Sigmoid colon (tissue), 6 donors: ENCODE measurements at regions not wholly inside any gene's neighbourhood (a gene's known extent, or its start where the extent isn't known, plus 50 kb on each side); places are given as distances from the start of the nearest gene placed in this dataset.

Source experiments
- DNase-seq: peaks from one replicate; pipeline ENCODE4 v3.0.0-alpha.2; 2019
- H3K27ac ChIP-seq, 4 donors: fragments of 200-600 bp; sonication (generic); one replicate each; pipeline ENCODE4 v1.5.1; 2016 to 2019; ENCODE audit warnings: mild to moderate bottlenecking in 1 of 4
- H3K27me3 ChIP-seq, 3 donors: fragments of 200-600 bp; sonication (generic); one replicate each; pipeline ENCODE4 v1.5.1; 2019; ENCODE audit warnings: mild to moderate bottlenecking in 1 of 3
- H3K36me3 ChIP-seq, 4 donors: fragments of 200-600 bp; sonication (generic); one replicate each; pipeline ENCODE4 v1.5.1; 2016 to 2019
- H3K4me1 ChIP-seq, 4 donors: fragments of 200-600 bp; sonication (generic); one replicate each; pipeline ENCODE4 v1.5.1; 2017 to 2019
- H3K4me3 ChIP-seq, 4 donors: fragments of 200-600 bp; sonication (generic); one replicate each; pipeline ENCODE4 v1.5.1; 2017 to 2019; ENCODE audit warnings: mild to moderate bottlenecking in 2 of 4, moderate library complexity in 1 of 4
- H3K9me3 ChIP-seq, 4 donors: fragments of 200-600 bp in 3 of 4; sonication (generic) in 3 of 4; one replicate each; pipeline versions ENCODE4 v1.5.1 to v1.6.1; 2013 to 2019
- CTCF ChIP-seq, 4 experiments: fragments of 450-650 bp in 3 of 4; fragments of 200-600 bp in 1 of 4; IDR thresholded peaks; one replicate each; pipeline ENCODE4 v1.5.1; 2016 to 2019; ENCODE audit warnings: antibody characterized with exemption in 4 of 4, mild to moderate bottlenecking in 3 of 4, moderate library complexity in 2 of 4
- EP300 ChIP-seq, 4 donors: sonication (generic); formaldehyde crosslinking; IDR thresholded peaks; one replicate each; pipeline ENCODE4 v1.6.1; 2017; ENCODE audit warnings: antibody characterized with exemption in 4 of 4
- POLR2A ChIP-seq, 2 donors: fragments of 450-650 bp; IDR thresholded peaks; one replicate each; pipeline ENCODE4 v1.6.1; 2016; ENCODE audit warnings: antibody characterized with exemption in 2 of 2, mild to moderate bottlenecking in 2 of 2, moderate library complexity in 2 of 2
- POLR2AphosphoS5 ChIP-seq, 4 donors: sonication (generic); formaldehyde crosslinking; IDR thresholded peaks; one replicate each; pipeline ENCODE4 v1.6.1; 2017; ENCODE audit warnings: antibody characterized with exemption in 4 of 4
- WGBS, 2 donors: extraction: QIAGEN DNeasy Blood & Tissue Kit; methylation state at CpG; one replicate each; pipeline ENCODE4 v1.1.7; 2013; 5-methylcytosine and 5-hydroxymethylcytosine counted together
- intact Hi-C: fragments of 100-400 bp; cut with DNase I; formaldehyde crosslinking; loops from one replicate; pipeline ENCODE4 v1.15.1; 2023
- donor health status: healthy with polysubstance abuse.
- donor health status: healthy.

GRCh38 chr13:62563251-62563650 is 1147.6 kb upstream of the PCDH20 start:
- H3K9me3 ChIP-seq: no peaks in the 10 kb centered on the region
- H3K4me3 ChIP-seq: no peak overlapping the region
- intact Hi-C loops: no loop called here
- no peak for DNase-seq
- no peaks in the 10 kb centered on the region for H3K36me3 ChIP-seq
- no peak overlapping the region for H3K27ac ChIP-seq
- no peak for TF ChIP-seq POLR2A (IDR thresholded peaks at IDR 0.05)
- no peak for TF ChIP-seq EP300 (IDR thresholded peaks at IDR 0.05)
- TF ChIP-seq POLR2AphosphoS5 (IDR thresholded peaks at IDR 0.05): no peak
- no peak for TF ChIP-seq CTCF (IDR thresholded peaks at IDR 0.05)
- WGBS, 2 donors: 83 to 88% methylated on average over 1 of the region's 1 CpG
- H3K4me1 ChIP-seq: no peaks in the 10 kb centered on the region
- no peaks in the 10 kb centered on the region for H3K27me3 ChIP-seq

- Histone ChIP-seq H3K4me1 (no peaks in the 10 kb centered on the region), H3K27ac (no peak overlapping the region), H3K36me3 (no peaks in the 10 kb centered on the region), H3K27me3 (no peaks in the 10 kb centered on the region), H3K4me3 (no peak overlapping the region), H3K9me3 (no peaks in the 10 kb centered on the region)
- 76 to 78% methylated on average over 1 of the region's 1 CpG for WGBS, 2 donors
- intact Hi-C loops: no loop called here
- no peak for DNase-seq
- TF ChIP-seq POLR2A (IDR thresholded peaks at IDR 0.05) (no peak), CTCF (IDR thresholded peaks at IDR 0.05) (no peak), EP300 (IDR thresholded peaks at IDR 0.05) (no peak), POLR2AphosphoS5 (IDR thresholded peaks at IDR 0.05) (no peak)
Observed at GRCh38 chr13:62556978-62557377, 1141.3 kb upstream of the PCDH20 start.

GRCh38 chr13:62551588-62551987 is 1135.9 kb upstream of the PCDH20 start:
- 70 to 73% methylated on average over 5 of the region's 5 CpGs for WGBS, 2 donors
- TF ChIP-seq EP300 (IDR thresholded peaks at IDR 0.05) (no peak), CTCF (IDR thresholded peaks at IDR 0.05) (no peak), POLR2A (IDR thresholded peaks at IDR 0.05) (no peak), POLR2AphosphoS5 (IDR thresholded peaks at IDR 0.05) (no peak)
- Histone ChIP-seq H3K9me3 (no peaks in the 10 kb centered on the region), H3K36me3 (no peaks in the 10 kb centered on the region), H3K27me3 (no peaks in the 10 kb centered on the region), H3K27ac (no peak overlapping the region), H3K4me3 (no peak overlapping the region), H3K4me1 (no peaks in the 10 kb centered on the region)
- no peak for DNase-seq
- intact Hi-C loops: no loop called here

GRCh38 chr13:62544928-62545327 is 1129.3 kb upstream of the PCDH20 start:
- H3K27me3 ChIP-seq: no peaks in the 10 kb centered on the region
- no peak for DNase-seq
- no peaks in the 10 kb centered on the region for H3K36me3 ChIP-seq
- H3K27ac ChIP-seq: no peak overlapping the region
- intact Hi-C loops: no loop called here
- no peaks in the 10 kb centered on the region for H3K9me3 ChIP-seq
- no peak overlapping the region for H3K4me3 ChIP-seq
- 84 to 87% methylated on average over 4 of the region's 4 CpGs for WGBS, 2 donors
- no peaks in the 10 kb centered on the region for H3K4me1 ChIP-seq
- TF ChIP-seq POLR2AphosphoS5 (IDR thresholded peaks at IDR 0.05): no peak
- no peak for TF ChIP-seq EP300 (IDR thresholded peaks at IDR 0.05)
- TF ChIP-seq CTCF (IDR thresholded peaks at IDR 0.05): no peak
- no peak for TF ChIP-seq POLR2A (IDR thresholded peaks at IDR 0.05)

- H3K36me3 ChIP-seq: no peaks in the 10 kb centered on the region
- no peaks in the 10 kb centered on the region for H3K4me1 ChIP-seq
- TF ChIP-seq EP300 (IDR thresholded peaks at IDR 0.05) (no peak), POLR2AphosphoS5 (IDR thresholded peaks at IDR 0.05) (no peak), POLR2A (IDR thresholded peaks at IDR 0.05) (no peak), CTCF (IDR thresholded peaks at IDR 0.05) (no peak)
- no peak overlapping the region for H3K4me3 ChIP-seq
- H3K27me3 ChIP-seq: no peaks in the 10 kb centered on the region
- intact Hi-C loops: no loop called here
- DNase-seq: no peak
- H3K27ac ChIP-seq: no peak overlapping the region
- no peaks in the 10 kb centered on the region for H3K9me3 ChIP-seq
- WGBS, 2 donors: 82 to 93% methylated on average over 1 of the region's 1 CpG
Observed at GRCh38 chr13:62537593-62537992, 1121.9 kb upstream of the PCDH20 start.
